Urothelium cell line (cell line): ENCODE measurements at regions not wholly inside any gene's neighbourhood (a gene's known extent, or its start where the extent isn't known, plus 50 kb on each side); places are given as distances from the start of the nearest gene placed in this dataset.

ENCODE experiments used
- DNase-seq: peaks from one replicate; pipeline ENCODE4 v3.0.0; 2011; ENCODE audit warnings: low spot score, mixed read lengths
- FAIRE-seq: peaks from 2 replicates; lab custom pipeline; 2011; peaks lifted over from hg19 to GRCh38; lab: Jason Lieb, UNC

- FAIRE-seq (no peak), DNase-seq (no peak)
Observed at GRCh38 chr1:10958614-10959013, 53.8 kb upstream of the TARDBP start.

- FAIRE-seq = no peak
- peak; percentile 87 for DNase-seq
Observed at GRCh38 chr1:10960411-10961299, 51.8 kb upstream of the TARDBP start.

DNA sequence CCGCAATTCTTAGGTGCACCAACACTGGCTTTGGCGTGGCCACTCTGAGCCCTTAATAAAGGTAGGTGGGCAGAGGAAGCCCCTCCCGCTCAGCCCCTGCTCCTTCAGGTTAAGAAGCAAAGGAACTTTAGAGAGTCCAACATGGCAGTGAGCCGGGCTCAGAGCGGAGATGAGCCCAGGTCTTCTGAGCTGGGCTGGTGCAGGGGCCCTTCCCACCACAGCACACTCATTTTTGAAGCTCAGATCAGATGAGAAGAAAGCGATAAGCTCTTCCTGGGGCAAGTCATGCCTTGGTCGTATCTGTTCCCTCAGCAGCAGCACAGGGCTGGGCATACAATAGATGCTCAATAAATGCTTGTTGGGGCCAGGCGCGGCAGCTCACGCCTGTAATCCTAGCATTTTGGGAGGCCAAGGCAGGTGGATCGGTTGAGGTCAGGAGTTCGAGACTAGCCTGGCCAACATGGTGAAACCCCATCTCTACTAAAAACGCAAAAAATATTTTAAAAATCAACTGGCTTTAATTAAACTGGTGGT lies 51.1 kb upstream of the TARDBP start:
- FAIRE-seq (no peak), DNase-seq (no peak)

DNA sequence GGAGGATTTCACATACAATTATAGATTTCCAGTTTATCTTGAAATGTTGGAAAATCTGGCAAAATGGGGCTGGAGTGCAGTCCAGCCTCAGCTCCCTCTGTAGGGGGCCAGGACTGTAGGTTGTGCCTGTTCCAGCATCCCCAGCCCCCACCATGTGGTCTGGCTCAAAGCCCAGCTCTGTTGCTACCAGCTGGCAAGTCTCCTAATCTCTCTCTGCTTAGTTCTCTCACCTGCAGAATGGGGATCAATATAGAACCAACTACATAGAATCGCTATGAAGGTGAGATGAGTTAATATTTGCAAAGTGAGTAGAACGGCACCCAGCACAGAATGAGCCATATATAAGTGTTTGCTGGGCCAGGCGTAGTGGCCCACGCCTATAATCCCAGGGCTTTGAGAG lies 50.0 kb upstream of the TARDBP start:
- no peak for FAIRE-seq

More for the DNA sequence above, 50.0 kb upstream of the TARDBP start:
- DNase-seq = peak; percentile 62
